ENCODE measurements at regions not wholly inside any gene's neighbourhood (a gene's known extent, or its start where the extent isn't known, plus 50 kb on each side); places are given as distances from the start of the nearest gene placed in this dataset.
"Not testable (repeated sequence)": the region's sequence is repeated elsewhere in the genome, so short reads cannot be mapped to it uniquely, and the experiment has no call there.

DNA sequence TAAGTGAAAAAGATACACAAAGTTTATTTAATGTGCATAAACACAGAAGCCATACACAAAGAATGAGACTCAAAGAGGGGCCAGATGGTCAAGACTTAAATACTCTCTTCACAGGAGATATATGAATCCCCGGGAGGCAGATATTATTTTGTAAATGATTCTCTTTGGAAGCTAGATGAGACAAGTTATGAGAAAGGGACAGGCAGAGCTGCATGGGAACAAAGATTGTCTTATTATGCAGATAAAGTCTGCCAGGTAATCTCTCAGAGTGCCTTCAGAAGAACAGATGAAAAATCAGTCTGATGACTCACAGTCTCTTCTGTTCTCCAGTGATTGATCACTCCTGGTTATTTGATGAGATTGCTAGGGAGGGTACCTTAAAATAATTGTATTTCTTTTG is 89.0 kb downstream of the NAF1 start:
- no peak for DNase-seq (ENCODE audit: low spot score)

DNA sequence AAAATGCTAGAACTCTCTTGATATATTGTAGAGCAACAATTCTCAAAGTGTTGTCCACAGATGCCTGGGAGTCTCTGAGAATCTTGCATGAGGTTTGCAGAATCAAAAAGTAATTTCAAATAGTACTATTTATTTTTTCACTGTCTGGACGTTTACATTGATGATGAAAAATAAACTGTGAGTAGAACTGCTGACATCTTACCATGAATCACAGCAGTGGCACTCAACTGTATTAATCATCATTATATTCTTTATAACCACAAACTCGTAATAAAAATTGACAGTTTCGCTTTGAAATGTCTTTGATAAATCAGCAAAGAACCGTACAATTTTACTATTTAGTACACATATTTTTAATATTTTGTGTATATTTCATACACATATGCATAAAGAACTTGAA is 94.5 kb downstream of the NAF1 start:
- DNase-seq (ENCODE audit: low spot score), result no peak

DNA sequence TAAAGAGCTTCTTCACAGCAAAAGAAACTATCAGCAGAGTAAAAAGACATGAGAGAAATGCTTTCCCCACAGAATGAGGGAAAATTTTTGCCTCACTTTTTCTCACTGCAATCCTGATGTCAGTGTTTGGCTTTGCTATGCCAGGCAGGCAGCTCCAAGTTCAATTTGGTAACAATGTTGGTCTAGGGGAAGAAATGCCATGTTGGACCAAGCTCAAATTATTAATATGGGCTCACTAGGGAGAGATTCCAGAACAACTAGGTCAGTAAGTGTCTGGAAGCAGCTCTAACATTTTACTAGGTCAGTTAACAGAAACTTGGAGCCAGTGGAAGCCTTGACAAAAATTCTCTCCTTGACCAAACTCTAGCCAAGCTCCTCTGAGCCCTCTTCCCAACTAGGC is 95.4 kb downstream of the NAF1 start:
- no peak for DNase-seq (ENCODE audit: low spot score)

DNA sequence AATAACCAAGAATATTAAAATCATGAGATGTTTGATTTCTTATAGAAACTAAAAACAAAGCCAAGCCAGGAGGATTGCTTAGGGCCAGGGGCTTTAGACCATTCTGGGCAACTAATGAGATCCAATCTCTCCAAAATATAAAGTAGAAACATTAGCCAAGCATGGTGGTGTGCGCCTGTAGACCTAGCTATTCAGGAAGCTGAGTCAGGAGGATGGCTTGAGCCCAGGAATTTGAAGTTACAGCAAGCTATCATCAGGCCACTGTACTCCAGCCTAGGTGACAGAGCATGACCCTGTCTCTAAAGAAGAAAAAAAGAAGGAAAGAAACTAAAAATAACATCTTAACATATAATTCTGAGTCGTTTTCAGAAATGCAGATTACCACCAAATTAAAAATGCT is 96.7 kb downstream of the NAF1 start:
- DNase-seq (ENCODE audit: low spot score), result no peak

DNA sequence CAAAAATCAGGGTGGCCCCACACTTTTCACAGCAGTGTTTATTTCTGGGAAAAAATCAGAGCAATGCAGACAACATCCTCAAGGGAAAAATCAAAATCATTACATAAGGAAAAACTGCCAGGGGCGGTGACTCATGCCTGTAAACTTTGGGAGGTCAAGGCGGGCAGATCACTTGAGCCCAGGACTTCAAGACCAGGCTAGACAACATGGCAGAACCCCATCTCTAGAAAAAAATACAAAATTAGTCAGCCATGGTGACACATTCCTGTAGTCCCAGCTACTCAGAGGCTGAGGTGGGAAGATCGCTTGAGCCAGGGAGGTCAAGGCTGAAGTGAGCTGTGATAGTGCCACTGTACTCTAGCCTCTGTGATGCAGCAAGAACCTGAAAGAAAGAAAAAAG is 102.8 kb downstream of the NAF1 start:
- DNase-seq (ENCODE audit: low spot score), result no peak

DNA sequence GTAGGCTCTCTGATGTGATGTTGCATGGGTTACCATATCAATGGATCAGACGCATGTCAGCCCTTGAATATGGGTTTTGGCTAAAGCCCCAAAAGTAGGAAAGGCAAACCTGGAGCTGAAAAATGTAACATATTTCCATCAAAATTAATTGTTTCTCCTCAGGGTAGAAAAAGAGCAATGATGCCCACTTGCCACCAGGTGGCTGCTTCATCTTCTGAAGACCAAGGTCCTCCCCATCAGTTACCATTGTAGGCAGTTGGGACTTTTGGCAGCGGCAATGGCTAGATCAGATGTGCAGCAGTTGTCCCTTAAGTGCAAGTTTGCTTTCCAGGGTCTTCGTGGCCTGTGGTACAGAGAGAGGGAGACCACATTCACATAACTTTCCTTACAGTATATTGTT is 118.2 kb downstream of the NAF1 start:
- DNase-seq (ENCODE audit: low spot score), result peak; percentile 66

DNA sequence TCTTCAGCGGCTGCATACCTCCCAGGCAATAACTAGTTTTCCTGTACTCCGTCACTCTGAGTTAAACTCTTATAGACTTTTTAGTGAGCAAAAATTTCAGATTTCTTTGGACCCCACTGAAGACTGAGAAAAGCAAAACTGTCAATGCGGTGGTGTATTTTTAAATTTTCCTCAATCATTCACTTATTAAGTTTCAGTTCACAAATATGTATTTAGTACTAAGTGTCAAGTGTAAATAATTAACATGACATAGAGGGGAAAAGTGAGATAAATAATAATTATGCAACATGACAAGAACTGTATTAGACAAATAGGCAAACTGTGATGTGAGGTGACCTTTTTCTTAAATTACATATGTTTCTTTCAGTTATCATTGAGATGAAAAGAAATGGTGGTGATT is 124.4 kb downstream of the NAF1 start:
- no peak for DNase-seq (ENCODE audit: low spot score)

DNA sequence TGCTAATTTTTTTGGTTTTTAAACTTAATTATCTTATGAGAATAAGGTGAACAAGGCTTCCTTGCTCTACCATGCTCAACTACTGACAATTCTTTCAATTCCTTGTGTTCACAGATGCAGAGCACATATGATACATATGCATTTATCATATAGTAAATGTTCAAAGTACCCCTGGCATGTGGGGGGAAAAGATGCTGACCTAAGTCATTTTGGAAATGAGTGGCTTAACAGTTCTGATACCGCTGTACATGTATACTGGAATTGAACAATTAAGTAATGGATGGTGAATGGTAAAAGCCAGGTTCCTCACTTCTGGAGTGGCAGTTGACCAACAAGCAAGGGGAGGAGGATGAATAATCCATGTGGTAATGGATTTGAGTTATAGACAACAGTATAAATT is 149.6 kb downstream of the NAF1 start:
- no peak for DNase-seq (ENCODE audit: low spot score)

DNA sequence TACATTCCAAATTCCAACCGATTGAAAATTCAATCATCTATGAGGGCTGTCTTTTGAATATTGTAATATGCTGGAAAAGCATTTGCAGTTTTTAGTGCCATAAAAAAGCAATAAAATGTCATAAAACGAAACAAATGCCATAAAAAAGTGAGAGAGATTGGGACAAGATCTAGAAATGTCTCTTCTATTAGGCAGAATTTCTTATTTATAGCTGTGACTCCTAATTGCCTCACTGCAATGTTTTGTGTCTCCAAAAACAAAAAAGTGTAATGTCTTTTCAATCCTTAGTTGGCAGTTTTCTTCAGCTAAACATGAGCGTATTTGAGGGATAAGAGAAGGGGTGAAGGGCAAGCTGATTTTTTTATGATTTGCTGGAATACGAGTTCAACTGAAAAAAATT is 153.9 kb downstream of the NAF1 start:
- DNase-seq (ENCODE audit: low spot score), result no peak

DNA sequence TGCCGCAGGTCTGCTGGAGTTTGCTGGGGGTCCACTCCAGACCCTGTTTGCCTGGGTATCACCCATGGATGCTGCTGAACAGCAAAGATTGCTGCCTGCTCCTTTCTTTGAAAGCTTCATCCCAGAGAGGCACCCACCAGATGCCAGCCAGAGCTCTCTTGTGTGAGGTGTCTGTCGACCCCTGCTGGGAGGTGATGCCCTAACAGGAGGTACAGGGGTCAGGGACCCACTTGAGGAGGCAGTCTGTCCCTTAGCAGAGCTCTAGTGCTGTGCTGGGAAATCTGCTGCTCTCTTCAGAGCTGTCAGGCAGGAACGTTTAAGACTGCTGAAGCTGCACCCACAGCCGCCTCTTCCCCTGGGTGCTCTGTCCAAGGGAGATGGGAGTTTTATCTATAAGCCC is 162.7 kb downstream of the NAF1 start:
- no peak for DNase-seq (ENCODE audit: low spot score)

DNA sequence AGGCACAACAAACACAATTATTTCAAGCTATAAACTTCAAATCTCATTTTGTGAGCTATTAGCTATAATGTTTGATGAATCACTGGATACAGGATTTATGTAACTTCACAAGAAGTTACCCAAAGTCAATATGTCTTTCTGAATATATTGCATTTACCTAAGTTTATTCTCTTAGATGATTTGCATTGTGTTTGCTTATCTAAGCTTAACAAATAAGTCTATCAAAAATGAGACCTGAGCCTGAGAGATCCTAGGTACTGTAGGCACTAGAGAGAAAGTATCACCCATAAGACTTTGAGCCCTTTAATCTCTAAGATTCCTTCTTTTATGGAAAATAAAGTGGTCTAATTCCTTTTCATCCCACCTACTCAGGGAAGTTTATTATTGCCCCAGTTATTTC is 178.2 kb downstream of the NAF1 start:
- DNase-seq (ENCODE audit: low spot score), result no peak

DNA sequence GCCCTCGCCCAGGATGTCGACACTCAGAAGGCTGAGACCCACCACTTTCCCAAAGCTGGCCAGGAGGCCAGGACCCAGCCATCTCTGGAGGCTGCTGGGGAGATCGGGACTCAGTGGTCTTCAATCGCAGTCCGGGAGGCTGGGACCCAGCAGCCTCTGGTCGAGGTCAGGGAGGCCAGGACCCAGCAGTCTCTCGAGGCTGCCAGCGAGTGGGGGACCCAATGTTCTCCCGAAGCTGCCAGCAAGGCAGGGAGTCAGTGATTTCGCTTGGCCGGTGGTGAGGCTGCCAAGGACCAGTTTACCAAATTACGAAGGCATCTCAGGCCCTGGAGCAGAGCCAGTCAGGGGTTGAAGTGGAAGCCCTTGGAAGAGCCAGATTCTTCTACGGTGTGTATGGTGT is 181.6 kb downstream of the NAF1 start:
- DNase-seq (ENCODE audit: low spot score), result no peak

DNA sequence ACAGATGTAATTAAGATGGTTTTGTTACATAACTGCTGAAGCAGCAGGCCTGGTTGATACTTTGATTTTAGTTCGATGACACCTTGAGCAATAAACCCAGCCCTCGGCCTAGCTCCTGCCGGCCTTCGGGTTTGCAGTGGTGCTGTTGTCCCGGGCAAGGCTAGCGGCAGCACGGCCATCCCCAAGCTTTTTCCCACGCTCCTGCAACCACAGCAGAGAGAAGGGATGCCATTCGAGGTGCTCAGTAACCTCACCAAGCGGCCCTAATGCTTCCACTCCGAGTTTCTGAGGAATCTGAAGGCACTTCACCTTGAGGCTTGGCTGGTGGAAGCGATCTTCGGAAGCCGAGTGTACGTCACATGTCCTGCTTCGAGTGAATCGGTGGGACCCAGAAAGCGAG is 182.1 kb downstream of the NAF1 start:
- no peak for DNase-seq (ENCODE audit: low spot score)

DNA sequence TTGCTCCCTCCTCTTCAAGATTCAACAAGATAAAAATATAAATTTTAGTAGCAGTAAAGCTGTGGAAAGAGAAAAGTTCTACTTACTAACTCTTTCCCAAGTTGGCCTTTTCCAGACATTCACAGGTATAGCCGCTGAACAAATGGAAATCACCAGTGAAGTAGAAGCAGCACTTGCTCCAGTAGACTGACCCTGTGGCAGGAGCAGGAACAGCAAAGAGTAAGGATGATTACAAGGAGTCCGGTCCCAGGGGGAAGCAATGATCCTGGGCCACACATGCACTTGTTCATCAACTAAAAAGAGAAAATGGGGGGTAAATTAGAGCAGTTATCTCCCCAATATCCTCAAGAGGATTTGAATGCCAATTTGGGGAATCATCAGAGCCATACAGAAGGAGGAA is 184.9 kb downstream of the NAF1 start:
- DNase-seq (ENCODE audit: low spot score), result no peak

DNA sequence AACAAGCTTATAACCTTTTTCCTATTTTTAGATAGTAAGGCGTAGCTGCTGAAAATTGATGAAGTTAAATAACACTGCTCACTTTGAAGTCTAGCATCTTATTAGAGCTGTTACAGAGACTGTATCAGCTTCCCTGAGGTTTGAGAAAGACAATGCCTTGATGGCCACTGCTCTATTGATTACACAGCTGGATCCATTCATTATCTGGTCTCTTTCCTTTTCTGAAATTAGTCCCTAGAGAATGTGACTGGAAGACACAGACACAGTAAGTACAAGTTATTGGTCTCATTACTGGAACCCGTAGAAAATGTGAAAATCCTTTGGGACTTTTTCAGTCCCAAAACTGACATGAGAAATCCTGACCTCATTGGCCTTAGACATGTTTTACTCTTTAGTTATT is 188.3 kb downstream of the NAF1 start:
- DNase-seq (ENCODE audit: low spot score), result no peak

DNA sequence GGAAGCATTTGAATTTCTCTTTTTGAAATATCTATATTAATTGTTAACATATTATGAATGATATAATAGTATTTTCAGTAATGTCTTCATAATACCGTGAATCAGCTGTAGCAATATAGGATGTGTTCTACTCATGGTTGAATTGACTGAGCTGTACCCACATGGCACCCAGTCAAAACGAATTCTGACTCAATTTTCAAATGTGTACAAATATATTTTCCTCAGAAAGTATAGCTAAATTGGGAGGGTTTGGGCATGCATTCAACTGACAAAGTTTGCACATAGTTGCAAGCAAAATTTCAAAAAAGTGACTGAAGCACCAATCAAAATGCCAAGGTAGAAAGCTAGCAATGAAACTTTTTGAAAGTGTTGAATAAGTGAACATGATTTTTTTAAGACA is 188.9 kb downstream of the NAF1 start:
- DNase-seq (ENCODE audit: low spot score), result no peak

DNA sequence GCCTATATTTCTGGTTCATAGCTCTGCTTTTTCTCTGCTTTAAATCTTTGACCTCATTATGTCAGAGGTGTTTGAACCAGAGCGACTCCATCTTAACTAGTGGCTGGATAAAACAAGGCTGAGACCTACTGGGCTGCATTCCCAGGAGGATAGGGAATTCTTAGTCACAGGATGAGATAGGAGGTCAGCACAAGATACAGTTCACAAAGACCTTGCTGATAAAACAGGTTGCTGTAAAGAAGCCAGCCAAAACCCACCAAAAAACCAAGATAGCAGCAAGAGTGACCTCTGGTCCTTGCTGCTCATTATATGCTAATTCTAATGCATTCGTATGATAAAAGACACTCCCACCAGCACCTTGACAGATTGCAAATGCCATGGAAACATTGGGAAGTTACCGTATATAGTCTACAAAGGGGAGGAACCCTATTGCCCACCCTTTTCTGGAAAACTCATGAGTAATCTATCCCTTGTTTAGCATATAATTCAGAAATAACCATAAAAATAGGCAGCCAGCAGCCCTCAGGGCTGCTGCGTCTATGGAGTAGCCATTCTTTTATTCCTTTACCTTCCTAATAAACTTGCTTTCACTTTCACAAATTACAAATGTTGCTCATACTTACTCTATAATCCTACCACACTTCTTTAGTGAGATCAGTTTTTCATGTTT is 193.9 kb downstream of the NAF1 start:
- DNase-seq (ENCODE audit: low spot score), result no peak

DNA sequence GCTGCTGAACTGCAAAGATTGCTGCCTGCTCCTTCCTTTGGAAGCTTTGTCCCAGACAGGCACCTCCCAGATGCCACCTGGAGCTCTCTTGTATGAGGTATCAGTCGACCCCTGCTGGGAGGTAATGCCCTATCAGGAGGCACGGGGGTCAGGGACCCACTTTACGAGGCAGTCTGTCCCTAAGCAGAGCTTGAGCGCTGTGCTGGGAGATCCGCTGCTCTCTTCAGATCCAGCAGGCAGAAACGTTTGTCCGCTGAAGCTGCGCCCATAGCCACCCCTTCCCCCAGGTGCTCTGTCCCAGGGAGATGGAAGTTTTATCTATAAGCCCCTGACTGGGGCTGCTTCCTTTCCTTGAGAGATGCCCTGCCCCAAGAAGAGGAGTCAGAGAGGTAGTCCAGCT is 197.5 kb downstream of the NAF1 start:
- no peak for DNase-seq (ENCODE audit: low spot score)

DNA sequence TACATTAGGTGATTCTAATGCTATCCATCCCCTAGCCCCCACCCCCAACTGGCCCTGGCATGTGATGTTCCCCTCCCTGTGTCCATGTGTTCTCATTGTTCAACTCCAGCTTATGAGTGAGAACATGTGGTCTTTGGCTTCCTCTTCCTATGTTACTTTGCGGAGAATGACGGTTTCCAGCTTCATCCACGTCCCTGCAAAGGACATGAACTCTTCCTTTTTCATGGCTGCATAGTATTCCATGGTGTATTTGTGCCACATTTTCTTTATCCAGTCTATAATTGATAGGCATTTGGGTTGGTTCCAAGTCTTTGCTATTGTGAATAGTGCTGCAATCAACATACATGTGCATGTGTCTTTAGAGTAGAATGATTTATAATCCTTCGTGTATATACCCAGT is 200.7 kb downstream of the NAF1 start:
- DNase-seq (ENCODE audit: low spot score), result not testable (repeated sequence)

DNA sequence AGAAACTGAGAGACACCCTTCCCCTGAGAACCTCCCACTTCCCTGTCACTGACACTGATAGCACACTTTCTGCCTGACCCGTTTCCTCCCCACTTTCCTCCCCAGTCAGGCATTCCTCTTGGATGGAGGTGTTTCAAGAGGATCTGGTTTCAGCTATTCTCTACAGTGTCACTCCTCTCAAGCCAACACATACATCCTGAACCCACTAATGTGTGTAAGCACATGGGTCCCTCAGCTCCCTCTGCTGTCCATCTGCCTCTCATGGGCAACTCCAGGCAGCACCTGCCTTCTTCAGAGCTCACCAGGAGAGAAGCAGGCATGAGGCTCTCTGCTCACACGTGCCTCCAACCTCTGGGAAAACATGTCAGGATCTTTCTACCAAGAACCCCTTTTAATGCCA is 207.6 kb downstream of the NAF1 start:
- peak; percentile 40 for DNase-seq (ENCODE audit: low spot score)

DNA sequence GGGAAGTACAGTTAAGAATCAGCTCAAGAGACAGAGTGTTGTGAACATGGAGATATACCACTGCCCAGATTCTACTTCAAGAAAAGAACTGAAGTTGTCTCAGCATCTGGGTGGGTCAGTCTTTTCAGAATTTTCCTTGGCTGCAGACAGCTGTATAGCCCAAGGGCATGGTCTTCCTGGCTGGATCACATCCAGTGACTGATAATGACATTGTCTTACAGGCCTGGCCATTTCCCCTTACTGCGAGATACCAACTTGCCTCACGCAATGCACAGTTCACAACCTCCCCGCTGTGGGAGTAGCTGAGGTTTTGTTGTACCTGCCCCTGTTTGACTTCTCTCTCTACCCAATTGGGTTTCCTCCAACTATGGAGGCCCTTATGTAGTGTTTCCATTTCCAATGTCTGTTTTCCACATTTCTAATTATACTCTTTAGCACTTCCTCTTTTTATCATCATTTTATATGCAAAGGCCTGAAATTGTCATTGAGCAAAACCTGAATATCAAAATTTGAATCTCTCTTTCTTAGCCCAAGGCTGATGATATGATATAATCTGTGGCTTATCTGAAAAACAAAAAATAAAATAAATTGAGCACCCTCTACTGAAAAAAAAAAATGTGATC is 209.1 kb downstream of the NAF1 start:
- DNase-seq (ENCODE audit: low spot score), result no peak

DNA sequence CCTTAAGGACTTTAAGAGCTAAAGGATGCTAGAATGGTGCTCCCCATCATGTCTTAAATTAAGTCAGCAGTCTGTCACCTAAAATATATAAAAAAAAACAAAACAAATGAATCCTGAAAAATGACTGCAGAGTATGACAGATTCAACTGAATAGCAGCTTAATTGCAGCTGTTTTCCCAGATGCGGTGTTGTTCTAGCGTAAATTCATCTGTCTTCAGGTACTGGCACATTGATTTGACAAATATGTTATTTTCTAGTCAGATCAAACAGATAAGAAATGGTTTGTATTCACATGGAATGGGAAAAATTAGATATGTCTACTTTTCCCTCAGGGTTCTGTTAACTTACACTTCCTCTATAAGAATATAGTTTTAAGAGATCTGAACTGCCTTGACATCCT is 211.7 kb downstream of the NAF1 start:
- DNase-seq (ENCODE audit: low spot score), result no peak

DNA sequence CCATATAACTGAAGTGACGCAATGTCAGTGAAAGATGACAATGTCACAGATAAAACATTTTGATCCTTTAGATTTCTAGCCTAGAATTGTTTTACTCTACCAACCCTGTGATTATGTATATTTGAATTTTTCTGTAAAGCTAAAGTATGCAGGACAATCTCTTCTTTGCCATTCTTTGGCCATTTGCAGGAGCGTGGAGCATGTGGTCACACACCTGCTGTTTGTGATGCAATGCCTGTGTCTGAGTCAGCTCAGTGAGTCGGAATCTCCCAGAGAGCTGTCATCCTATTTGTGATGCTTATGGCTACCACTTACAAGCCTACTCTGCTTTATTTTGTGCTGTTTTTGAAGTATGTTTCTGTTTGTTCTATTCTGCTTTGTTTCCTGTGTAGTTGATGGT is 214.5 kb downstream of the NAF1 start:
- DNase-seq (ENCODE audit: low spot score), result no peak

DNA sequence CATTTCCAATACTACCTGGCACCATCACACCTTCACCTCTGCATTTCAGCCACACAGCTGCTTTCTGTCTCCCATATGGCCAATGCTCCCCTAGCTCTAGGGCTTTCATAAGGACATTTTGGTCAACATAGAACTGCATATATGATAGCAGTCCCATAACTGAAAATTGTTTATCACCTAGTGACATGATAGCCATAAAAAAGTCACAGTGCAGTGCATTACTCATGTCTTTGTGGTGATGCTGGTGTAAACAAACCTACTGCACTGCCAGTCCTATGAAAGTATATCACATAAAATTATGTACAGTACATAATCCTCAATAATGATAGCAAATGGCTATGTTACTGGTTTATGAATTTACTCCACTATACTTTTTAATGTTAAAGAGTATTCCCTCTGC is 221.0 kb downstream of the NAF1 start:
- no peak for DNase-seq (ENCODE audit: low spot score)
